H1 (cell line): ENCODE measurements at regions not wholly inside any gene's neighbourhood (a gene's known extent, or its start where the extent isn't known, plus 50 kb on each side); places are given as distances from the start of the nearest gene placed in this dataset.

Experiments used
- CTCF ChIA-PET: fragments of 300-600 bp; sonication (Branson Sonifier 250); formaldehyde crosslinking; loops from one replicate; lab custom pipeline; 2021; ENCODE audit not compliant: partially characterized antibody; lab: Charles Lee
- POLR2A ChIA-PET: fragments of 300-600 bp; sonication (Branson Sonifier 250); formaldehyde crosslinking; loops from one replicate; lab custom pipeline; 2021; ENCODE audit warnings: inconsistent platforms; ENCODE audit not compliant: partially characterized antibody; lab: Charles Lee
- DNase-seq, 2 experiments: peaks; one replicate each; pipeline versions ENCODE4 v3.0.0 to v3.0.0-alpha.2; 2010 to 2022; ENCODE audit warnings: low spot score in 2 of 2, low read depth in 1 of 2, mixed read lengths in 1 of 2
- FAIRE-seq: peaks from 2 replicates; lab custom pipeline; 2011; peaks lifted over from hg19 to GRCh38; lab: Jason Lieb, UNC
- H2AFZ ChIP-seq: 2 replicates; pipeline ENCODE4 v1.8.1; 2012; ENCODE audit warnings: low read length, inconsistent platforms
- H2AK5ac ChIP-seq: 2 replicates; pipeline ENCODE4 v1.6.1; 2013; ENCODE audit warnings: low read depth, low read length
- H2BK120ac ChIP-seq: replicated peaks from 2 replicates; pipeline ENCODE3; 2013; ENCODE audit warnings: low read depth, low read length, inconsistent platforms
- H2BK12ac ChIP-seq: 2 replicates; pipeline ENCODE4 v1.6.1; 2013; ENCODE audit warnings: low read depth, low read length
- H2BK15ac ChIP-seq: 2 replicates; pipeline ENCODE4 v1.6.1; 2013; ENCODE audit warnings: low read length
- H2BK20ac ChIP-seq: 2 replicates; pipeline ENCODE4 v1.6.1; 2013; ENCODE audit warnings: low read length
- H2BK5ac ChIP-seq: 2 replicates; pipeline ENCODE4 v1.6.1; 2013; ENCODE audit warnings: low read depth, low read length
- H3K14ac ChIP-seq: 2 replicates; pipeline ENCODE4 v1.6.1; 2013; ENCODE audit warnings: inconsistent platforms; ENCODE audit not compliant: insufficient read length
- H3K18ac ChIP-seq: 2 replicates; pipeline ENCODE4 v1.6.1; 2013; ENCODE audit warnings: low read length; ENCODE audit errors: extremely low read depth
- H3K23ac ChIP-seq: 2 replicates; pipeline ENCODE4 v1.6.1; 2013; ENCODE audit warnings: inconsistent platforms; ENCODE audit not compliant: insufficient read length
- H3K23me2 ChIP-seq: 2 replicates; pipeline ENCODE4 v1.6.1; 2013; ENCODE audit warnings: low read depth, low read length
- H3K27ac ChIP-seq: 2 replicates; pipeline ENCODE4 v1.6.1; 2011; ENCODE audit warnings: low read depth, low read length, inconsistent platforms
- H3K27me3 ChIP-seq, 4 experiments: replicated peaks in 1 of 4; 1 replicate in 1 of 4; 2 replicates in 3 of 4; pipeline versions ENCODE4 v1.6.1 to v1.8.1; 2011 to 2013; ENCODE audit warnings: low read length in 3 of 4, mild to moderate bottlenecking in 3 of 4, inconsistent platforms in 2 of 4, mixed read lengths in 2 of 4, moderate library complexity in 1 of 4; ENCODE audit not compliant: control insufficient read depth in 3 of 4, insufficient read depth in 3 of 4; ENCODE audit errors: extremely low read depth in 1 of 4
- H3K36me3 ChIP-seq, 4 experiments: 2 replicates each; pipeline versions ENCODE4 v1.6.1 to v1.8.1; 2011 to 2013; ENCODE audit warnings: mild to moderate bottlenecking in 4 of 4, low read length in 3 of 4, moderate library complexity in 2 of 4, control low read depth in 1 of 4, inconsistent platforms in 1 of 4; ENCODE audit not compliant: insufficient read depth in 4 of 4, control insufficient read depth in 2 of 4
- H3K4ac ChIP-seq: replicated peaks from 2 replicates; pipeline ENCODE3; 2013; ENCODE audit warnings: low read length, low read depth, mixed read lengths, inconsistent platforms; ENCODE audit not compliant: insufficient read length
- H3K4me1 ChIP-seq, 4 experiments: replicated peaks in 1 of 4; 1 replicate in 1 of 4; 2 replicates in 3 of 4; pipeline versions ENCODE4 v1.6.1 to v1.8.1; 2011 to 2013; ENCODE audit warnings: low read length in 3 of 4, inconsistent platforms in 2 of 4, mixed read lengths in 1 of 4; ENCODE audit not compliant: insufficient read depth in 4 of 4, control insufficient read depth in 3 of 4
- H3K4me2 ChIP-seq, 2 experiments: 2 replicates each; pipeline versions ENCODE4 v1.6.1 to v1.8.1; 2011 to 2013; ENCODE audit warnings: low read depth in 2 of 2, low read length in 2 of 2, control low read depth in 1 of 2, inconsistent platforms in 1 of 2, mild to moderate bottlenecking in 1 of 2; ENCODE audit not compliant: insufficient read depth in 1 of 2
- H3K4me3 ChIP-seq, 4 experiments: fragments of 200-600, 300-600 bp in 1 of 4; sonication (generic), shearing (Covaris generic), sonication (Bioruptor Twin) in 1 of 4; 2 replicates each; pipeline versions ENCODE4 v1.5.1 to v1.8.1; 2011 to 2016; ENCODE audit warnings: low read length in 4 of 4, low read depth in 3 of 4, control low read depth in 2 of 4, inconsistent platforms in 2 of 4, mild to moderate bottlenecking in 2 of 4, mixed read lengths in 1 of 4, moderate library complexity in 1 of 4; ENCODE audit not compliant: insufficient read depth in 2 of 4; ENCODE audit errors: extremely low read depth in 1 of 4
- H3K56ac ChIP-seq: replicated peaks from 2 replicates; pipeline ENCODE3; 2013; ENCODE audit warnings: low read depth, mild to moderate bottlenecking, mixed read lengths, low read length, inconsistent platforms; ENCODE audit not compliant: insufficient read length
- H3K79me1 ChIP-seq: 2 replicates; pipeline ENCODE4 v1.6.1; 2013; ENCODE audit warnings: low read depth, low read length, control low read depth
- H3K79me2 ChIP-seq, 2 experiments: 2 replicates each; pipeline versions ENCODE4 v1.6.1 to v1.8.1; 2012 to 2013; ENCODE audit warnings: low read length in 2 of 2, mild to moderate bottlenecking in 2 of 2, inconsistent platforms in 1 of 2; ENCODE audit not compliant: insufficient read depth in 2 of 2, control insufficient read depth in 1 of 2
- H3K9ac ChIP-seq, 4 experiments: replicated peaks in 1 of 4; 1 replicate in 1 of 4; 2 replicates in 3 of 4; pipeline versions ENCODE4 v1.6.1 to v1.8.1; 2011 to 2013; ENCODE audit warnings: low read depth in 3 of 4, low read length in 3 of 4, control low read depth in 2 of 4, mild to moderate bottlenecking in 2 of 4, moderate library complexity in 2 of 4, inconsistent platforms in 1 of 4; ENCODE audit errors: extremely low read depth in 1 of 4
- H3K9me3 ChIP-seq, 2 experiments: 2 replicates each; pipeline versions ENCODE4 v1.6.1 to v1.8.1; 2012 to 2013; ENCODE audit warnings: mild to moderate bottlenecking in 2 of 2, moderate library complexity in 2 of 2, control low read depth in 1 of 2, inconsistent platforms in 1 of 2, low read depth in 1 of 2, low read length in 1 of 2, mixed read lengths in 1 of 2; ENCODE audit not compliant: insufficient read depth in 2 of 2
- H4K20me1 ChIP-seq, 2 experiments: replicated peaks in 1 of 2; 2 replicates each; pipeline versions ENCODE3 to v1.8.1; 2011 to 2013; ENCODE audit warnings: inconsistent platforms in 2 of 2, low read length in 2 of 2, mild to moderate bottlenecking in 1 of 2; ENCODE audit not compliant: insufficient read depth in 2 of 2, control insufficient read depth in 1 of 2
- H4K5ac ChIP-seq: 2 replicates; pipeline ENCODE4 v1.6.1; 2013; ENCODE audit warnings: low read length, low read depth, mixed read lengths, inconsistent platforms; ENCODE audit not compliant: insufficient read length
- H4K8ac ChIP-seq: 2 replicates; pipeline ENCODE4 v1.8.0; 2013; ENCODE audit warnings: mild to moderate bottlenecking, moderate library complexity, low read length, inconsistent platforms; ENCODE audit not compliant: insufficient read depth; ENCODE audit errors: extremely low read depth
- H4K91ac ChIP-seq: replicated peaks from 2 replicates; pipeline ENCODE3; 2013; ENCODE audit warnings: low read length, mixed read lengths, inconsistent platforms; ENCODE audit not compliant: insufficient read length
- GTF2F1 ChIP-seq: IDR thresholded peaks from 2 replicates; pipeline ENCODE4 v1.6.1; 2012; ENCODE audit warnings: low read depth, low read length, improper control_type of control experiment, borderline replicate concordance
- POLR2AphosphoS5 ChIP-seq: IDR thresholded peaks from 2 replicates; pipeline ENCODE4 v1.6.1; 2011; ENCODE audit warnings: low read depth, low read length
- RBBP5 ChIP-seq: IDR thresholded peaks from 2 replicates; pipeline ENCODE4 v1.7.1; 2012; ENCODE audit warnings: low read depth, mild to moderate bottlenecking, inconsistent platforms, low read length, moderate library complexity, borderline replicate concordance
- WGBS, 2 experiments: shearing (Covaris generic) in 1 of 2; methylation state at CpG; one replicate each; pipeline versions ENCODE4 v1.1.6 to v1.1.7; 2013 to 2015; ENCODE audit warnings: low lambda C conversion rate in 2 of 2, mixed read lengths in 2 of 2, inconsistent platforms in 1 of 2, low coverage in 1 of 2, missing lambda C conversion rate in 1 of 2; ENCODE audit not compliant: insufficient replicate concordance in 2 of 2, insufficient coverage in 1 of 2, insufficient read length in 1 of 2; ENCODE audit errors: extremely low coverage in 1 of 2, missing lambda C conversion rate in 1 of 2; 5-methylcytosine and 5-hydroxymethylcytosine counted together

- no peaks in the 10 kb centered on the region for H3K4me1 ChIP-seq
- no peaks in the 10 kb centered on the region for H4K20me1 ChIP-seq
- no peak overlapping the region for H2BK5ac ChIP-seq
- H2BK15ac ChIP-seq, result no peak overlapping the region
- no peaks in the 10 kb centered on the region for H3K9me3 ChIP-seq
- no peak for DNase-seq
- no peak overlapping the region for H2AFZ ChIP-seq
- no peaks in the 10 kb centered on the region for H3K27me3 ChIP-seq
- no peaks in the 10 kb centered on the region for H3K79me1 ChIP-seq
- CTCF ChIA-PET, result no interaction called here
- FAIRE-seq, result no peak
- no peak overlapping the region for H2AK5ac ChIP-seq
- TF ChIP-seq RBBP5 (no peak), POLR2AphosphoS5 (no peak), GTF2F1 (no peak)
- TF ChIP-seq, all 59 proteins: peak for 0
- H3K4me2 ChIP-seq, result no peak overlapping the region
- H3K23me2 ChIP-seq, result no peaks in the 10 kb centered on the region
- POLR2A ChIA-PET, result no interaction called here
- H2BK12ac ChIP-seq, result no peak overlapping the region
- H3K36me3 ChIP-seq, result no peaks in the 10 kb centered on the region
- no peak overlapping the region for H2BK120ac ChIP-seq
- H3K56ac ChIP-seq, result no peak overlapping the region
- H2BK20ac ChIP-seq, result no peak overlapping the region
- H4K91ac ChIP-seq, result no peak overlapping the region
- no peak overlapping the region for H3K23ac ChIP-seq
- H3K18ac ChIP-seq, result no peak overlapping the region
- H3K79me2 ChIP-seq, result no peaks in the 10 kb centered on the region
- H3K4ac ChIP-seq, result no peak overlapping the region
- WGBS, 2 experiments, result 60% methylated on average over 1 of the region's 1 CpG; no CpG with 5 or more reads in 1 of the 2 experiments
- H3K14ac ChIP-seq, result no peak overlapping the region
- H4K8ac ChIP-seq, result no peak overlapping the region
- H3K4me3 ChIP-seq, result no peak overlapping the region
- no peak overlapping the region for H3K9ac ChIP-seq
- no peak overlapping the region for H3K27ac ChIP-seq
- H4K5ac ChIP-seq, result no peak overlapping the region
Observed at GRCh38 chr12:23354800-23355199, 594.7 kb downstream of the SOX5 start.
